Activated CD4-positive, alpha-beta T cell treated with anti-CD3 and anti-CD28 coated beads, Interleukin-2, amount 50 U/mL, for 16 hours (primary cell): ENCODE measurements at regions not wholly inside any gene's neighbourhood (a gene's known extent, or its start where the extent isn't known, plus 50 kb on each side); places are given as distances from the start of the nearest gene placed in this dataset.
"Not testable (repeated sequence)": the region's sequence is repeated elsewhere in the genome, so short reads cannot be mapped to it uniquely, and the experiment has no call there.

Experiments used
- DNase-seq: peaks from one replicate; pipeline ENCODE4 v3.0.0-alpha.2; 2020

DNA sequence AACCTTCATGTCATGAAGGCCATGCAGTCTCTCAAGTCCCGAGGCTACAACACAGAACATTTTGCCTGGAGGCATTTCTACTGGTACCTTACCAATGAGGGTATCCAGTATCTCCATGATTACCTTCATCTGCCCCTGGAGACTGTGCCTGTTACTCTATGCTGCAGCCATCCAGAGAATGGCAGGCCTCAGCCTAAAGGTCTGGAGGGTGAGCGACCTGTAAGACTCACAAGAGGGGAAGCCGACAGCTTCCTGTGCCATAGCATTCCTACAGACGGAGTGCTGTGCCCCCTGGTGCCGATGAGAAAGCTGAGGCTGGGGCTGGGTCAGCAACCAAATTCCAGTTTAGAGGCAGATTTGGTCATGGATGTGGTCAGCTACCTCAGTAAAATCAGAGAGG is 51.3 kb upstream of the CADPS start:
- DNase-seq, result no peak

- DNase-seq, result no peak
Observed at GRCh38 chr3:62928256-62928655, 53.0 kb upstream of the CADPS start.

- DNase-seq, result no peak
Observed at GRCh38 chr3:62929771-62930170, 54.6 kb upstream of the CADPS start.

GRCh38 chr3:62935793-62936192 is 60.6 kb upstream of the CADPS start:
- no peak for DNase-seq

DNA sequence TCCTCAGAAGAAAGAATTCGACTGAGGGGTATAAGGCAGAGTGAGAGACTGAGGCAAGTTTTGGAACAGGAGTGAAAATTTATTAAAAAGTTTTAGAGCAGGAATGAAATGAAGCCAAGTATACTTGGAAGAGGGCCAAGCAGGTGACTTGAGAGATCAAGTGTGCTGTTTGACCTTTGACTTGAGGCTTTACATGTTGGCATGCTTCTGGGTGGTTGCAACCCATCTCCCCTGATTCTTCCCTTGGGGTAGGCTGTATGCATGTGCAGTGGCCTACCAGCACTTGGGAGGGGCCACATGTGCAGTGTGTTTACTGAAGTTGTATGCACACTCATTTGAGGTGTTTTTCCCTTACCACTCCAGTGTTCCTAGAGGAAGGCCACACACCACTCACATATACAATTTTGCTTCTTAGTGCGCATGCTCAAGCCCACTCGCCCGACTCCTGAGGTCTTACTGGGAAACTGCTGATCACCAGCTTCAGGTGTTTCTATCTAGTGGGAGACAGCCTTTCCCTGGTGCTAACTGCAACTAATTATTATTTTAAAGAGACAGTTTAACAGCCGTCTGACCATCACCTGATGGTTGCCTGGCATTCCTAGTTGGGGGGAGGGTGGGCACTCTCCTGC is 61.5 kb upstream of the CADPS start:
- no peak for DNase-seq

GRCh38 chr3:62938583-62938982 is 63.4 kb upstream of the CADPS start:
- DNase-seq, result no peak

- DNase-seq, result no peak
Observed at GRCh38 chr3:62939707-62940106, 64.5 kb upstream of the CADPS start.

DNA sequence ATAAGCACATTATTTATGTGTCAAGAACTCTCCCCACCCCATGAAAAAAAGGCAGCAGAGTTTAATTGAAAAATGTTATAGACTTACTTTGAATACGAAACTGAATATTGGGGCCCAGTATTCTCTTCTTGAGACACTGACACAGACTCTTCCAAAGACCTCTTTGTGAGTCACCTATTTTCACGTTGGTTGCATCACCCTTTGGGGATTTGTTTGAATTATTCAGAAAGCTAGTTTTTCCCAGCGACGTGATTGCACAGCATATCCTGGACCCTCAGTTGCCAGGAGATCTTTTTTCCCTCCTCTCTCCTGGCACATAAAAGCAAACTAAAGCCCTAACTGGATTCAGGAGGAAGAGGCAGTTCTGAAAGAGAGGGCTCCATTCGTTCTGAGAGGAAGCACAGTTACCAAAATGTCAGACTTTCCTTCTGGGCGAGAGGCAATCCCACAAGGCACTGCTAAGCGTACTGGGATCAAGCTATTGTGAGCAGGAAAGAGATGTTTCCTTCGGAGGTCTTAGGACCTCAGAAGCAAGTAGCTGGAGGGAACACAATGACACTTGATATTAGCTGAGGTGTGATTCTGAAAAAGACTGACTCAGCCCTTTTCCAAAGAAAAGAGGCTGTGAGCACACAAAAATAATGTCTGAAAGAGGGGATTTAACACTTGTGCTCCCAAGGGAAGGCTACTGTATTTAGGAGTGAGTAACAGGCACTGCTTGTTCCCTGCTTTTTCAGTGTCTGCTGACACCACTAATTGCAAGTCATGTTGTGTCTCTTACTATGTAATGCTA is 65.8 kb upstream of the CADPS start:
- no peak for DNase-seq

DNA sequence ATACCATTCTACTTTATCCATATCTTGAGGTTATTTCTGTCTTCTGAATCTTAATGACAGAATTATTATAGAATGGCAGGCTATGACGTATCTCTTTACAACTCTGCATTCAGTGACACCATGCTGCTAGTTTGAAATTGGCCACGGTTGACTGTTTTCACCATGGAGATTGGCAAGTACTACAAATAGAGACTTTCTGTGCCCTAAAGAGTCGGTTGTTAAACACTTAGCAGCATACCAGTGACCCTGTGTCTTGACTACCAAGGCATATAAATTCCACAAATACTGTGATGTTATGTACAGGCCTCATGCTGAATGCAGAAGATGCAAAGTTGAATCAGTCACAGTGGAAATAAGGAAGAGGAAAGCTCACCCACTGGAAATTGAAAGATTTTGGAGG is 67.0 kb upstream of the CADPS start:
- no peak for DNase-seq

GRCh38 chr3:62942764-62943163 is 67.5 kb upstream of the CADPS start:
- DNase-seq, result no peak

- no peak for DNase-seq
Observed at GRCh38 chr3:62948921-62949320, 73.7 kb upstream of the CADPS start.

DNA sequence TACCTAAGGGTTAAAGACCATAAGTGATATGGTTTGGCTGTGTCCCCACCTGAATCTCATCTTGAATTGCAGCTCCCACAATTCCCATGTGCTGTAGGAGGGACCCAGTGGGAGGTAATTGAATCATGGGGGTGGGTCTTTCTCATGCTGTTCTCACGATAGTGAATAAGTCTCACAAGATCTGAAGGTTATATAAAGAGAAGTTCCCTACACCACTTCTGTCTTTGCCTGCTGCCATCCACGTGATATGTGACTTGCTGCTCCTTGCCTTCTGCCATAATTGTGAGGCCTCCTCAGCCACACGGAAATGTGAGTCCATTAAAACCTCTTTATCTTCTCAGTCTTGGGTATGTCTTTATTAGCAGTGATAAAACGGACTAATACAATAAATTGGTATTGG is 75.0 kb upstream of the CADPS start:
- DNase-seq, result no peak

- no peak for DNase-seq
Observed at GRCh38 chr3:62951037-62951613, 75.9 kb upstream of the CADPS start.

DNA sequence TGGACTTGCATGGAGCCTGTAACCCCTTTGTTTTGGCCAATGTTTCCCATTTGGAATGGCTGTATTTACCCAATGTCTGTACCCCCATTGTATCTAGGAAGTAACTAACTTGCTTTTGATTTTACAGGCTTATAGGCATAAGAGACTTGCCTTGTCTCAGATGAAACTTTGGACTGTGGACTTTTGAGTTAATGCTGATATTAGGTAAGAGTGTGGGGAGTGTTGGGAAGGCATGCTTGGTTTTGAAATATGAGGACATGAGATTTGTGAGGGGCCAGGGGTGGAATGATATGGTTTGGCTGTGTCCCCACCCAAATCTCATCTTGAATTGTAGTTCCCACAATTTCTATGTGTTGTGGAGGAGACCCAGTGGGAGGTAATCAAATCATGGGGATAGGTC is 76.7 kb upstream of the CADPS start:
- not testable (repeated sequence) for DNase-seq

- no peak for DNase-seq
Observed at GRCh38 chr3:62954580-62954979, 79.4 kb upstream of the CADPS start.

GRCh38 chr3:62955126-62955525 is 79.9 kb upstream of the CADPS start:
- DNase-seq, result no peak

DNA sequence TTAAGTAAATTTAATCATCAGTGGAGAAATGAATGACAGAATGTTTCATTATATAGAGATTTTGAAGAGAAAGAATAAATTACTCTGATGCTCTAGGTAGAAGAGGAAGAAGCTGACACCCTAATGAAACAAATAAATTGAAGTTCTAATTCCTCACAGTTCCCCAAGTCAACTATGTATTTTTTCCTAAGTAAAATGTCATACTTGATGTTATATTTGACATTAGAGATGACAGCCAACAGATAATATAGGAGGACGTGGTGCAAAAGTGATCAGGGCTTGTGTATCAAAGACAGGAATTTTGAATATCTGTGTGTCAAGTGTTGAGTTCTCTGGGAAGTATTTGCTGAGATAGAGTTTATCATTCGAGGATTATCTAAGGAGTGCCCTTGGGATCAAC is 81.2 kb upstream of the CADPS start:
- no peak for DNase-seq

GRCh38 chr3:62961874-62962556 is 86.8 kb upstream of the CADPS start:
- no peak for DNase-seq

DNA sequence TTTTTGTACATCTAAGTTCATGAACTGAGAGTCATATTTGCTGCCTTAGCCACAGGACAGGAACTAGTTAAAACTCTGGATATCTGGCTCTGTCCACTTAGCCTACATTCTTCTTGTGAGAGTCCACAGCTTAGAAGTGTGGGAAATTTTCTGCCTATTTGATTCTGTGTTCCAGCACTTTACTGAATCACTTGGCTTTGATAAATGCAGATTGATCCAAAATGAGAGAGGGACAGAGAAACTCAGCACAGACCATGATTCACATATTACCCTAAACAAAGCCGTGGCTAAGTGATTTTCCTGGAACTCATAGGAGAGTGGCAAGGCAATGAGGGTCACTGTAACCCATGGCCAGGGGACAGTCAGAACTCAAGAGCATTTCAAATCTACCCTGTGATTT is 87.5 kb upstream of the CADPS start:
- DNase-seq, result no peak

DNA sequence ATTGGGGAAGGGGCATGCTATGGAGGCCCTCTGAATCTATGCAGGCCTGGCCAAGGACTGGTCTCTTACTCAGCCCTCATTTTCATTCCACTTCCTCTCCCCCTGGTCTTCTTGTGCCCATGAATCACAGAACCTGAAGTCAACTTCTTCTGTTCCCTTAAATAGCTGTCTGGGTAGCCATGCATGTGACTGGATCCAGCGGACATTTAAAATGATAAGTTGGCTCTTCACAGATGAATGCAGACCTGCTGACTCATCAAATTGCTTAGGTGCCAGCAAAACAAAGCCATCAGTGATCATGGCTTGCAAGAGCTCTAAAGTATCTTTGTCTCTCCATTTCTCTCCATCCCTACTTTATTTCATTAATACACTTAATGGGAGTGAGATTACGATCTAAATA is 90.1 kb upstream of the CADPS start:
- no peak for DNase-seq

DNA sequence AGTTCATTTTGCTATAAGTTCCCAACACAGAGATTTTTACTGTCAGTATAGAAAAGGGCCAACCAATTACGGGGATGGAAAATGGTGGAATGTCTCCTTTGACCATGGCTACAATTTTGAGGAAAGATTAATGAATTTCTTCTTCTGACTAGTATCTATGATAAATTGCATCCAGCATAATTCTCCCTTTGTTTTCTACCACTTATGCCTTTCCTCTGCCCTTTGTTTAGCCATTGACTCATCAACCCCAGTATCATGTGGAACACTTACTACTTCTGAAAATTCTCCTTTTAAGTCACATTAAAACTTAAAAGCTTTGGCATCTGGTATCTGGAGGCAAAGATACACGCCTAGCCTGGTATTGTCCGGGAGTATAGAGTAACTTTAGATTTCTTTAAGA is 92.9 kb upstream of the CADPS start:
- DNase-seq, result no peak

- no peak for DNase-seq
Observed at GRCh38 chr3:62970648-62971047, 95.4 kb upstream of the CADPS start.

DNA sequence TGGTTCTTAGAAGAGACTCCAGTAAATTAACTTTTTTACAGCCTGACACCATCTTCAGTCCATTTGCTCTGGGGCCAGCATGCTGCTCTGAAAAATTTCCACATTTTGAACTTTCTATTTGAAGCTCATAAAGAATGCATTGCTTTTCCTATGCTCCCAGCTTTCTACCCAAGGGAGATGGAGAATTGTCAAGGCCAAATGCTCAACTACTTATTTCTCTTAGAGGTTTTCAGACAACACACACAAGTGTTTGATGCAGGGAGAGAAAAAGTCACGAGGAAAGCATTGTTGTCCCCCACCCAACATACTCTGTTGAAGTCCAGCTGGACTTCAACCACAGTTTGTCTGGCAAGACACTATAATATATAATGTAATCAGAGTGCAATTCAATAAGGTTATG is 100.3 kb upstream of the CADPS start:
- DNase-seq, result no peak

DNA sequence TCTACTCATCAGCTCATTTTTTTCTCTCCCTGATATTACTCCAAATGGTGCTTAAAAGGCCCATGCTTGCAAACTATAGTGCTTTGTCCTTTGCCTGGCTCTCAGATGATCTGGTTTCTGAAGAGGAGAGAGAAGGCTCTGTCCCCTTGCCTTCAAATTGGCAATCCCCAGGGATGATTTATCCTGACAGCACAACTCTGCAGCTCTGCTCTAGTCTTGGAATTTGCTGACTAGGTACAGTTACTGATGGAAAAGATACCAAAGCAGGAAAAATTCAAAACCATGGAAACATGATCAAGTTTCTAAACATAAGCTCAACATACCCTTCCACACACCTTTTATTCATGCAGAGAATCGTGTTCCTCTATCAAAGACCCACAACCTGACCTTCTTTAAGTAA is 106.7 kb upstream of the CADPS start:
- no peak for DNase-seq
